ENCODE measurements at regions not wholly inside any gene's neighbourhood (a gene's known extent, or its start where the extent isn't known, plus 50 kb on each side); places are given as distances from the start of the nearest gene placed in this dataset.
"Not testable (repeated sequence)": the region's sequence is repeated elsewhere in the genome, so short reads cannot be mapped to it uniquely, and the experiment has no call there.

DNA sequence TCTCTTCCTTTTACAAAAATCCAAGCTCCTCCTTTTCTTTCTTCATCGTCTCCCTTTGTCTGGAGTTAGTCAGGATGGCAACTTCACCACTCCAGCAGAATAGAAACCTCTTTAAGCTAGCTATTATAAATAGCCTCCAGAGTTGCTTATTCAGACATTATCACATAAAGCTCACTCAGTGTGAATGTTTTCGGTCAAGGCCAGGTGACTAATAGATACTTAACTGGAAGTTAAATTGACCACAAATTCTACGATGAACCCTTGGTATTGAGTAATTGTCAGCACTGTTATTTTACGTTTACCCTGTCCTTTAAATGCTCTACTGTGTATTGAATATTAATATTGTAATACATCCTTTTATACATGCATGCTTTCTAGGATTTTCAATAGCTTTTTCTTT is 340.4 kb downstream of the OTUD1 start:
- no peak for ATAC-seq

- ATAC-seq: no peak
Measured at GRCh38 chr10:23780331-23780730, 341.5 kb downstream of the OTUD1 start.

DNA sequence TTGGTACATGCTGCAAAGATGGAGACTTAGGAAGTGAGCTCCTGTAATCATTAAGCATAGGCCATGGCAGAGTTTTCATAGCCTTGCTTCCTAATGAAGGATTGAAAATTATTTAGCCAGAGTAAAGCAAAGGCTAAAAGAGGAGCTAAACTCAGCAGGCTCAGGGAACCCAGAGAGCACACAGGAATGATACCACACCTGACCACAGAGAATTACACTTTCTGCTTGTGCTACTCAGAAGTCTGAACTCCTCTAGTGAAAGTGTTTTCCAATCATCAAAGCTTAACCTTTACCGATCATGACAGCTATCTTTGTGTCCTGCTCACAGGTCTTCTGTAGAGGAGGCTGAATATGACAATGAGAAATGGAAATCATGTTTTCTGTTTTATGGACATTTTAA is 347.7 kb downstream of the OTUD1 start:
- no peak for ATAC-seq

DNA sequence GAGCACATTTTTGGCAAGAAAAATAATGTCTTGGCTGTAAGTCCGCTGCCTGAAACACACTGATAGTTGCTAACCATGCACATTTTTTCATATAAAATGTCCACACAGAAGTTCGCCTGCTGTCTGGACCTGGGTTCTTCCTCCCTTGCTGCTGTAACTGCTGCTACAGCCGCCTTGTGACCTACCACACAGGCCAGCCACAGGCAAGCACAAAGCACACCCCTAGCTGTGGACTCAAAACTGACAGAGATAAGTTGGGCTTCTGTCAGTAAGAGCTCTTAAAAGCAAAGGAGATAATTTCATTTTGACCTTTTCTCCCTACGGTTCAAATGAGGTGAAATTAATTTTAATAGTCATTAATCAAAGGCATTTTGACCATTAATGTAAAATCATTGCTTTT is 354.7 kb downstream of the OTUD1 start:
- no peak for ATAC-seq

GRCh38 chr10:23797452-23797851 is 358.6 kb downstream of the OTUD1 start:
- ATAC-seq: not testable (repeated sequence)

GRCh38 chr10:23804125-23804524 is 365.2 kb downstream of the OTUD1 start:
- ATAC-seq: no peak

DNA sequence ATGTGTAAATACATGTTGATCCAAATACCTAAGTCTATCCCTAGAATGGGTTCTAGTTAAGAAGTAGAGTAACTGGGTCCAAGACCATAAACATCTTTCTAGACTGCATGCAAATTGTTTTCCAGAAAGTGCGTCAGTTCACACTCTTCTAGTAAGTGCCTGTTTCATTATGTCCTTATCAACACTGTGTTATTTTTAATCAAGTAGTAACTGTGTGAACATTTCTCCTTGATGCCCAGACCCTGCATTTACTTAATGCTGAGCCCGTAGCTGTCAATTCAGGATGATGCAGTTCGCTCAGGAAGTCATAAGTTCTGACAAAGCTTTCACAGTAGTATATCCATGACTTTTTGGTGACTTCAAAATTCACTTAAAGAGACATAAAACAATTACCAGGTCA is 374.8 kb downstream of the OTUD1 start:
- no peak for ATAC-seq

- ATAC-seq: no peak
Measured at GRCh38 chr10:23818484-23818883, 379.6 kb downstream of the OTUD1 start.

- no peak for ATAC-seq
Measured at GRCh38 chr10:23820792-23821191, 381.9 kb downstream of the OTUD1 start.

GRCh38 chr10:23824822-23825221 is 384.1 kb upstream of the KIAA1217 start:
- no peak for ATAC-seq

DNA sequence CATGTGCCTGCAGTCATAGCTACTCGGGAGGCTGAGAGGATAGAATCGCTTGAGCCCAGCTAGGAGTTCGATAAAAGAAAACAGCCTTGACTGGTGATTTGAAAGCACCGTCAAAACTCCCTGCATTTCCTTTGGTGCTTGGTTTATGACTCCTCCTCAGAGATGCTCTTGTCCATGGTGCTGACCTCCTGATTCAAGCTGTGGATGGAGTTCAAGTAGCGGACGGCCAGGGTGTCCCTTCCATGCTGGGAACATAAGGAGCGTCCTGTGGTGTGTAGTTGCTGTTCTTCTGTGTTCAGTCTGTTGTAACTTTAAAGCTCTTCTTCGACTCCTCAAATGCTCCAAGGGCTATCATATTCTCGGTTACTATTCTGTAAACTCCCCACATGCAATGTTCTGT is 382.5 kb upstream of the KIAA1217 start:
- ATAC-seq: no peak

GRCh38 chr10:23829556-23829955 is 379.4 kb upstream of the KIAA1217 start:
- ATAC-seq: no peak

- ATAC-seq: no peak
Measured at GRCh38 chr10:23834091-23834490, 374.8 kb upstream of the KIAA1217 start.

- no peak for ATAC-seq
Measured at GRCh38 chr10:23850631-23851030, 358.3 kb upstream of the KIAA1217 start.

DNA sequence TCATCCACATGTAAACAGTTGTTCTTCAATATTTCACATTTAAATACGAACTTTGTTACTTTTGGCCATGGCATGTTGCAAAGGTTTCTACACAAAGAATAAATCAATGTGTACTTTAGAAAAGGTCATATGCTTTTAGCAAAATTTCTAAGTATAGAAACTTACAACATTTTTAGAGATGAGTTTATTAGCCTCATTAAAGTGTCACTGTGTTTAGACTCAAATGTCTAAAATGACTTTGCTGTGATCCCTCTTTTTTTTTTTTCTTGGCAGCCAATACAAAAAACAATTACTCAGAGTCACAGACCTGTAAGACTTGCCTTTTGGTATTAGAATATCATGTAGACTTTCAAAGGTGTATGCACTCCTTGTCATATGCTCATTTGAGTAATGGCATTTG is 349.3 kb upstream of the KIAA1217 start:
- no peak for ATAC-seq

DNA sequence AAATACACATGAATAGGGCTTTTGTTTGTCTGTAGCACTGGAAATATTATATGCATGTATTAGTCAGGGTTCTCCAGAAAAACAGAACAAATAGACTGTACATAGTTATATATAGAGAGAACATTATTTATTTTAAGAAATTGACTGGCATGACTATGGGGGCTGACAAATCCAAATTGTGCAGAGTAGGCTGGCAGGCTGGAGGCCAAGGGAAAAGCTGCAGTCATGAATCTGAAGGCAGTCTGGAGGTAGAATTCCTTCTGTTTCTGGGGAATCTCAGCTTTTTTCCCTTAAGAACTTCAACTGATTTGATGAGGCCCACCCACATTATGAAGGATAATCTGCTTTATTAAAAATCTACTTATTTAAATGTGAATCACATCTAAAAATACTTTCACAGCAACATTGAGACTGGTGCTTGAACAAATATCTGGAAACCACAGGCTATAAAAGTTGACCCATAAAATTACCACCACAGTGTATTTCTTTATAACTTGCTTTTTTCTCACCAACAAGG is 344.2 kb upstream of the KIAA1217 start:
- no peak for ATAC-seq

- not testable (repeated sequence) for ATAC-seq
Measured at GRCh38 chr10:23866985-23867384, 342.0 kb upstream of the KIAA1217 start.

DNA sequence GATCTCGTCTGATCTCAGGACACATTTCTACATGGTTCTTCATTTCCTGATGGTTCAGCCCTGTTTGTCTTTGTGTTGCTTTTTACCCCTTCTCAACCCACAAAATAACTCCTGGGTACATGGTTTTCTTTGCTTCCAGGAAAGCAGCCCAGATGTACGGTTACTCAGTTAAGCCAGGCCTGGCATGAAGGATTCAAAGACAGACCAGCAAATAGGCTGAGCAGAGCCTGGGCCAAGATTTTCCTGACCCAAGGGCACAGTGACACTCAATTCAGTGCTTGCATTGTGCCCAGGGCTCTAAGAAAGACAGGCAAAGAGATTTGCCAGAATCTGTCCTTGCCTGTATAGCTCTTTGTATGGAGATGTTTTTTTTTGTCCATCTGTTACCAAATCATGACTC is 340.8 kb upstream of the KIAA1217 start:
- ATAC-seq: no peak

- no peak for ATAC-seq
Measured at GRCh38 chr10:23869548-23869947, 339.4 kb upstream of the KIAA1217 start.

DNA sequence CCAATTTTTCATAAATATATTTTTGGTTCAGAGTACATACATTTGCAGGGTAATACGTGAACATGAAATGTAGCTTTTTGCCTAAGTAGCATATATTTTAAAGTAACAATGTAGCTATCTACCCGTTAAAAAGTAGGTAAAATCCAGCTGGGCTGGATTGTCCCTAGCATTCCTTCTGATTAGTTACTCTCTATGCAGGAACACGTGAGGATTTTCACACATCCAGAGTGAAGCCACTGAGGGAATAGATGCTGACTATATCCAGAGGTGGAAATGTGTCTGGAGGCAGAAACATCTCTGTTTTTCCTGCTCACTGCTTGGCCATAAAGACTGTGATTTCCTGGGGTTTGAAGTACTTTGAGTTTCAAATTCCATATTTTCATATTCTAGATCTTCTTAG is 338.9 kb upstream of the KIAA1217 start:
- no peak for ATAC-seq

DNA sequence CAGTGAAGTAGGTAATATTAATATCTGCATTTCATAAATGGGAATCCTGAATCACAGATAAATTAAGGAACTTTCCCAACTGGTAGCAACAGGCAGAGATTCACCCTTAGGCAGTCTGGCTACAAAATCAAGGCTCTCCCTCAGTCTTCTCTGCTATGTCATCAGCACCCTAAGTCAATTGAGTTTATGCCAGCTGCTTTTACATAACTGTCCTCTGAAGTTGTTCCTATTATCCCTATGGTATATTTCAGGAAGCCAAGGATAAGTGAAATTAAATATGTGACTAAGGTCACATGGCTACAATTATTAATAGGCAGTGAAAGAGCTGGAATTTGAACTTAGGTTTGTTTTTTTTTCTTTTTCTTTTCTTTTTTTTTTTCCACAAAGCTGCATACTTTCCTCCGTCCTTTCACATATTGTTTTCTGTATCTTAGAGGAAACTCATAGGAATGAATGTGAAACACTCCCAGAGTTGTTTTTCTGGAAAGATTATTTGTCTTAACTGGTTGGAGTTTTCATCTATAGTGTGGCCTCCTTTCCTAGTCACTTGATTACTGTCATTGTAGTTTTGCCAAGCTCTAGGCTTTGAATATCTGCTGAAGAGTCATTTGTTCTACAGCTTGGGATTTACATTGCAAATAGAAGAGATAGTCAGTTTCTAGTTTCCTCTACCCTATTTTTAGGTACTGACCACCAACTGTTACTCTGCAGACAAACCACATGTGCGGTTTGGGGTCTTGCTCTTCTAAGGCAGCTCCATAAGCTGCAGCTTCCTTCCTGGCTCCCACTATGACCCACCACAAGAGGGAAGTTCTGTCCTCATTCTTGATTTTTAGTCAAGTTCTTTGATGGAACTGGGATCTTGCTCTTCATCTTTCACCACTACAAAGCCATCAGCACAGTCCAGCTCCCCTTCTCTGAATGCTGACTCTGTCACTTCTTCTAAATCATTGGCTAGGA is 338.0 kb upstream of the KIAA1217 start:
- no peak for ATAC-seq

DNA sequence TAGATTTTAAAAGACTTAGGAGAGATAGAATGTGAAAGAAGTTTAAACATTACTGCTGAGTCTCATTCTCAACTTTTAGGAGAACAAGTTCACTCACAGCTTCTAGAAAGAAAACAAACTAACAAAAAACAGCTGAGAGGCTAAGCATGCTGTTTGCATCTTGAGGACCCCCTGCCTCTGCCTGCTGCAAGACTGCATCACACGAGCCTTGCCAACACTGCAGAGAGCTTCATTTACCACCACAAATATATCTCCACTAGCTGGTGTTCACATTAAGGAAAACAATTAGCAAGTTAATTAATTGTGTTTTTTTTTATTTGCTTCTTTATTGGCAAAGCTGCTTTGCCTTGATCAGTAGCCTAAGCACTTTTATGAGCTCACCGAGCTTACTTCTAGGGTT is 336.6 kb upstream of the KIAA1217 start:
- ATAC-seq: no peak

DNA sequence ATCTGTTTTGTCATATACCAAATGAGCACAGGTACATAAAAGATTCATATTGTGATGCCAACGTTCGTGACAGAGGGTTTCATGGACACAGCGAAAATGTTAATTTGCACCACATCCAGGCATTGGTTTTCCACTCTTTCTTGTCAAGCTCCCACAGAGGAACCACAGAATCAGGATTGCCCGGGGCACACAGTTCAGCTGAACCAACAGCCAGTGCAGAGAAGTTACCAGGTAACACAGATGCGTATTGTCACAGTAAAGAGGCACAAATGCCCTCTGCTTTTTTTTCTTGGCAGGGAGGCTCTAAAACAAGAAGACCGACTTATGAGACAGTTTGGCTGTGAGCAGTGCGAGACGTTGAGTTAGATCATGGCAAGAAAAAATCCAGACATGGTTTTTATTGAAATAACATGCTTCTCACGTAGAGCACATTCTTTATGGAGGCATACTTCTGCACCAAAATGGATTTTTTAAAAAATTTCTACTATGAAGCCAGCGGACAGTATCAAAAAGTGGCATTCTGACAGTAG is 331.1 kb upstream of the KIAA1217 start:
- ATAC-seq: no peak

GRCh38 chr10:23884670-23885069 is 324.3 kb upstream of the KIAA1217 start:
- no peak for ATAC-seq
